ENCODE measurements at regions not wholly inside any gene's neighbourhood (a gene's known extent, or its start where the extent isn't known, plus 50 kb on each side); places are given as distances from the start of the nearest gene placed in this dataset.
A peak's percentile ranks its signal among the peaks of the same experiment; 100 is the strongest.

DNA sequence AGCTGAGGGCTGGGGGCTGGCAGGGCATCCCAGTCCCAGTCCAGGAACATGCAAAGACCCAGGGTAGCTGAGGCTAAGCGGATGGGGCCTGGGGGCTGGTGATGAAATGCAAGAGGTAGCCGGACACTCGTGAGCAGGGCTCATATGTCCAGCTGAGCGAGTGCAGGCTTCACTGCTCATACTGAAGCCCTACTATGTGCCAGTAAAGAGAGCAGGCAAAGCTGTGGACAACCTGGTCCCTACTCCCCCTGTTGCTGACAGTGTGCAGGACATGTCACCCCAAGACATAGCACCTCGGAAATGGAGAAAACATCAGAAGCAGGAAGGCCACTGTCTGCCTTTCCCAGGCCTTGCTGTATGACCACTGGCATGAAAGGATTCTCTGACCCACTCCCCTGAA lies 122.4 kb upstream of the STX18 start:
- CTCF ChIA-PET, result no interaction called here
- POLR2A ChIA-PET, result no interaction called here
- Histone ChIP-seq H3K27ac (ENCODE audit: low read depth, low read length) (no peak overlapping the region), H3K4me1 (ENCODE audit: insufficient read depth, low read length) (no peaks in the 10 kb centered on the region), H3K27me3 (ENCODE audit: insufficient read depth, low read length, poor library complexity, severe bottlenecking) (no peaks in the 10 kb centered on the region), H3K4me3 (ENCODE audit: low read length) (no peak overlapping the region), H3K9me3 (ENCODE audit: low read length) (no peaks in the 10 kb centered on the region), H3K36me3 (ENCODE audit: insufficient read depth, low read length) (no peaks in the 10 kb centered on the region)
- Mint-ChIP-seq H3K4me1 (peaks cover 0 to 4% (median 3%) of the 10 kb centered on the region in 3 donors), H3K36me3 (peaks cover 0 to 5% (median 0%) of the 10 kb centered on the region in 3 donors), H3K27ac (no peak overlapping the region), H3K9me3 (no peaks in the 10 kb centered on the region), H3K27me3 (no peaks in the 10 kb centered on the region), H3K4me3 (no peak overlapping the region)
- no peak for DNase-seq

DNA sequence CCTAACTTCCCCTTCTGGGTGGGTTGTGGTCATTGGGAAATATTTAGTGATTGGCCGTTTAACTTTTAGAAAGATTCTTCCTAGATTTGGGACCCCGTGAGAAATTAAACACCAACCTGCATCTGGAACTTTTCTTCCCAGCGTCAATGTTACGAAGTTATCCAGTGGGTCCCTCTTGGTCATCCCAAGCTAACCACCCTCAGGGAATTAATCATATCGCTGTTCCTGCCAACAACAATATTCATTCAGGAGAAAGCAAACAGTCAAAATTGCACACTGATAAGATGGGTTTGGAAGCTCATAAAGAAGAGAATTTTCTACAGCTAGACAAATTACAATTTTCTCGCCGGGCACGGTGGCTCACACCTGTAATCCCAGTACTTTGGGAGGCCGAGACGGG lies 121.2 kb upstream of the STX18 start:
- no peaks in the 10 kb centered on the region for H3K9me3 Mint-ChIP-seq
- Histone ChIP-seq H3K27ac (ENCODE audit: low read depth, low read length) (no peak overlapping the region), H3K27me3 (ENCODE audit: insufficient read depth, low read length, poor library complexity, severe bottlenecking) (no peaks in the 10 kb centered on the region), H3K4me1 (ENCODE audit: insufficient read depth, low read length) (no peaks in the 10 kb centered on the region), H3K36me3 (ENCODE audit: insufficient read depth, low read length) (no peaks in the 10 kb centered on the region), H3K4me3 (ENCODE audit: low read length) (no peak overlapping the region), H3K9me3 (ENCODE audit: low read length) (no peaks in the 10 kb centered on the region)
- DNase-seq, result no peak
- no peaks in the 10 kb centered on the region for H3K27me3 Mint-ChIP-seq
- H3K4me3 Mint-ChIP-seq, result no peak overlapping the region
- H3K36me3 Mint-ChIP-seq, result peaks cover 0 to 8% (median 3%) of the 10 kb centered on the region in 3 donors
- no peak overlapping the region for H3K27ac Mint-ChIP-seq
- ChIA-PET CTCF (no interaction called here), POLR2A (no interaction called here)
- no peaks in the 10 kb centered on the region for H3K4me1 Mint-ChIP-seq

DNA sequence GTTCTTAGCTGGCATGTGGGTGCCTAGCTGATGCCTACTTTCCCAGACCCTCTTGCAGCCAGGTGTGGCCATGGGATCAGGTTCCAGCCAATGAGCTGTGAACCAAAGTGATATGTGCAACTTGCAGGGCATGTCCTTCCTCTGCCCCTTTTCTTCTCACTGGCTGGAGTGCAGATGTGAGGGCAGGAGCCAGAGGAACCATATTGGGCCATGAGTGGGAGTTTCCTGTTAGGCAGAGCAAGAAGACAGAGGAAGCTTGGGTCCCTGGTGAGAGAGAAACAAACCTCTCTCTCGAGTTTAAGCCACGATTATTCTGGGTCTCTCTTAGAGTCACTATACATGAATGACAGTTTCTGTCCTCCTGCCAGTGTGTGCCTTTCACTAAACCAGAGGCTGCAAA lies 120.4 kb upstream of the STX18 start:
- Mint-ChIP-seq H3K4me1 (no peaks in the 10 kb centered on the region), H3K36me3 (peaks cover 3 to 12% (median 6%) of the 10 kb centered on the region in 3 donors), H3K4me3 (no peak overlapping the region), H3K27ac (no peak overlapping the region), H3K9me3 (no peaks in the 10 kb centered on the region), H3K27me3 (no peaks in the 10 kb centered on the region)
- Histone ChIP-seq H3K4me1 (ENCODE audit: insufficient read depth, low read length) (no peaks in the 10 kb centered on the region), H3K36me3 (ENCODE audit: insufficient read depth, low read length) (no peaks in the 10 kb centered on the region), H3K27ac (ENCODE audit: low read depth, low read length) (no peak overlapping the region), H3K9me3 (ENCODE audit: low read length) (no peaks in the 10 kb centered on the region), H3K27me3 (ENCODE audit: insufficient read depth, low read length, poor library complexity, severe bottlenecking) (no peaks in the 10 kb centered on the region), H3K4me3 (ENCODE audit: low read length) (no peak overlapping the region)
- POLR2A ChIA-PET, result no interaction called here
- DNase-seq, result no peak
- CTCF ChIA-PET, result no interaction called here

- POLR2A ChIA-PET, result no interaction called here
- Mint-ChIP-seq H3K4me1 (no peaks in the 10 kb centered on the region), H3K9me3 (no peaks in the 10 kb centered on the region), H3K4me3 (no peak overlapping the region), H3K36me3 (peaks cover 3 to 12% (median 6%) of the 10 kb centered on the region in 3 donors), H3K27me3 (no peaks in the 10 kb centered on the region), H3K27ac (peak overlapping the region in 1 of 8 donors; percentile 45)
- no peaks in the 10 kb centered on the region for H3K27me3 ChIP-seq (ENCODE audit: insufficient read depth, low read length, poor library complexity, severe bottlenecking)
- H3K36me3 ChIP-seq (ENCODE audit: insufficient read depth, low read length), result no peaks in the 10 kb centered on the region
- H3K4me1 ChIP-seq (ENCODE audit: insufficient read depth, low read length), result no peaks in the 10 kb centered on the region
- no peak for DNase-seq
- H3K4me3 ChIP-seq (ENCODE audit: low read length), result no peak overlapping the region
- no peaks in the 10 kb centered on the region for H3K9me3 ChIP-seq (ENCODE audit: low read length)
- CTCF ChIA-PET, result no interaction called here
- H3K27ac ChIP-seq (ENCODE audit: low read depth, low read length), result no peak overlapping the region
Measured at GRCh38 chr4:4659871-4660651, 118.2 kb upstream of the STX18 start.

- DNase-seq, result no peak
- Histone ChIP-seq H3K4me3 (ENCODE audit: low read length) (no peak overlapping the region), H3K4me1 (ENCODE audit: insufficient read depth, low read length) (no peaks in the 10 kb centered on the region), H3K27ac (ENCODE audit: low read depth, low read length) (no peak overlapping the region), H3K36me3 (ENCODE audit: insufficient read depth, low read length) (no peaks in the 10 kb centered on the region), H3K27me3 (ENCODE audit: insufficient read depth, low read length, poor library complexity, severe bottlenecking) (no peaks in the 10 kb centered on the region), H3K9me3 (ENCODE audit: low read length) (no peaks in the 10 kb centered on the region)
- Mint-ChIP-seq H3K27me3 (no peaks in the 10 kb centered on the region), H3K27ac (no peak overlapping the region), H3K9me3 (no peaks in the 10 kb centered on the region), H3K4me1 (no peaks in the 10 kb centered on the region), H3K4me3 (no peak overlapping the region), H3K36me3 (peaks cover 5 to 12% (median 7%) of the 10 kb centered on the region in 3 donors)
- ChIA-PET POLR2A (no interaction called here), CTCF (no interaction called here)
Measured at GRCh38 chr4:4658052-4658451, 116.2 kb upstream of the STX18 start.

DNA sequence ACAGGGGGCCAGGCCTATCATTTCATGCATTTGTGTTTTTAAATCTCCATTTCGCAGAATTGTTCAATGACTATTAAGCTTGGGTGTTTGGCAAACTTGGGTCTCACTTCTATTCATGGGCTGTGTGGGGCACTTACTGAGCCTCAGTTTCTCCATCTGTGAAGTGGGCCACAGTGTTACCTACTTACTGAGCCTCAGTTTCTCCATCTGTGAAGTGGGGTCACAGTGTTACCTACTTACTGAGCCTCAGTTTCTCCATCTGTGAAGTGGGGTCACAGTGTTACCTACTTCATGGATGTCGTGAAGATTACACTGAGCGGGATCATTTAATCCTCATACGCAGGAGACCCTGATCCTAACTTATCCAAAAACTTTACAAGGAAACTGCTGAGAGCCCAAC lies 115.1 kb upstream of the STX18 start:
- POLR2A ChIA-PET, result no interaction called here
- Mint-ChIP-seq H3K27me3 (no peaks in the 10 kb centered on the region), H3K4me1 (no peaks in the 10 kb centered on the region), H3K9me3 (no peaks in the 10 kb centered on the region), H3K36me3 (peaks cover 5 to 14% (median 11%) of the 10 kb centered on the region in 3 donors), H3K4me3 (no peak overlapping the region), H3K27ac (no peak overlapping the region)
- no peak overlapping the region for H3K27ac ChIP-seq (ENCODE audit: low read depth, low read length)
- H3K4me1 ChIP-seq (ENCODE audit: insufficient read depth, low read length), result no peaks in the 10 kb centered on the region
- no peak overlapping the region for H3K4me3 ChIP-seq (ENCODE audit: low read length)
- H3K9me3 ChIP-seq (ENCODE audit: low read length), result no peaks in the 10 kb centered on the region
- no peaks in the 10 kb centered on the region for H3K36me3 ChIP-seq (ENCODE audit: insufficient read depth, low read length)
- no peaks in the 10 kb centered on the region for H3K27me3 ChIP-seq (ENCODE audit: insufficient read depth, low read length, poor library complexity, severe bottlenecking)
- CTCF ChIA-PET, result no interaction called here
- no peak for DNase-seq

- Histone ChIP-seq H3K4me3 (ENCODE audit: low read length) (no peak overlapping the region), H3K27ac (ENCODE audit: low read depth, low read length) (no peak overlapping the region), H3K36me3 (ENCODE audit: insufficient read depth, low read length) (no peaks in the 10 kb centered on the region), H3K4me1 (ENCODE audit: insufficient read depth, low read length) (no peaks in the 10 kb centered on the region), H3K27me3 (ENCODE audit: insufficient read depth, low read length, poor library complexity, severe bottlenecking) (no peaks in the 10 kb centered on the region), H3K9me3 (ENCODE audit: low read length) (no peaks in the 10 kb centered on the region)
- H3K27ac Mint-ChIP-seq, result no peak overlapping the region
- DNase-seq, result no peak
- POLR2A ChIA-PET, result no interaction called here
- CTCF ChIA-PET, result no interaction called here
- H3K9me3 Mint-ChIP-seq, result no peaks in the 10 kb centered on the region
- no peaks in the 10 kb centered on the region for H3K27me3 Mint-ChIP-seq
- no peak overlapping the region for H3K4me3 Mint-ChIP-seq
- peaks cover 5 to 14% (median 11%) of the 10 kb centered on the region in 3 donors for H3K36me3 Mint-ChIP-seq
- H3K4me1 Mint-ChIP-seq, result no peaks in the 10 kb centered on the region
Measured at GRCh38 chr4:4655901-4656300, 114.1 kb upstream of the STX18 start.

- H3K36me3 ChIP-seq (ENCODE audit: insufficient read depth, low read length), result no peaks in the 10 kb centered on the region
- ChIA-PET CTCF (no interaction called here), POLR2A (no interaction called here)
- Mint-ChIP-seq H3K9me3 (no peaks in the 10 kb centered on the region), H3K4me3 (no peak overlapping the region), H3K36me3 (peaks cover 5 to 17% (median 14%) of the 10 kb centered on the region in 3 donors), H3K27ac (no peak overlapping the region), H3K27me3 (no peaks in the 10 kb centered on the region), H3K4me1 (no peaks in the 10 kb centered on the region)
- no peak overlapping the region for H3K4me3 ChIP-seq (ENCODE audit: low read length)
- no peaks in the 10 kb centered on the region for H3K27me3 ChIP-seq (ENCODE audit: insufficient read depth, low read length, poor library complexity, severe bottlenecking)
- no peak overlapping the region for H3K27ac ChIP-seq (ENCODE audit: low read depth, low read length)
- no peak for DNase-seq
- no peaks in the 10 kb centered on the region for H3K9me3 ChIP-seq (ENCODE audit: low read length)
- no peaks in the 10 kb centered on the region for H3K4me1 ChIP-seq (ENCODE audit: insufficient read depth, low read length)
Measured at GRCh38 chr4:4655011-4655410, 113.2 kb upstream of the STX18 start.

Data from CD8-positive, alpha-beta memory T cell (primary cell).